ENCODE measurements at regions not wholly inside any gene's neighbourhood (a gene's known extent, or its start where the extent isn't known, plus 50 kb on each side); places are given as distances from the start of the nearest gene placed in this dataset.

DNA sequence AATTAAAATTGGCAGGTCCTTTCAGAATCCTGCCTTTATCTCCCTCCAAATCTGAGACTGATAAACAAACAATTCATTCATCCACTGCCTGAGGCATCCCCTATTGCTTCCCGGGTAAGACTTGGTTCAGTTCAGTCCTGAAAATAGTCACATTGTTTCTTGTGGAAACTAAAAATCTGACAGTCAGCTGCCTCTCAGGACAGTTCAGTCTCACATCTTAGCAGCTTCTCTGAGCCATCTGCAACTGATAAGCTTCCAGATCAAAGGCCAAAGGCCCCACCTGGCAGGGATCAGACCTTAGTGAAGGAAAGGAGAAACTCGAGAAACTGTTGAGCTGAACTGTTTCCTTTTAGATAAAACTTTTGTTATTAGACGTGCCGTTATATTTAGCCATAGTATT lies 264.5 kb downstream of the IL15 start:
- Histone ChIP-seq H3K36me3 (ENCODE audit: insufficient read depth, low read length) (no peaks in the 10 kb centered on the region), H3K27me3 (ENCODE audit: control insufficient read depth in 1 of 2, insufficient read depth in 2 of 2, low read length in 2 of 2) (no peaks in the 10 kb centered on the region), H3K4me3 (ENCODE audit: low read length) (no peak overlapping the region), H3K27ac (ENCODE audit: low read depth in 1 of 2, low read length in 2 of 2) (no peak overlapping the region), H3K4me1 (ENCODE audit: insufficient read depth, low read length) (no peaks in the 10 kb centered on the region), H3K9me3 (ENCODE audit: control insufficient read depth in 1 of 2, insufficient read depth in 1 of 2, low read length in 2 of 2) (no peaks in the 10 kb centered on the region)
- H3K27me3 Mint-ChIP-seq, result no peaks in the 10 kb centered on the region
- POLR2A ChIA-PET, result no interaction called here
- H3K36me3 Mint-ChIP-seq (ENCODE audit: low read depth), result no peaks in the 10 kb centered on the region
- ATAC-seq (ENCODE audit: poor library complexity) (no peak), DNase-seq (no peak)
- H3K9me3 Mint-ChIP-seq, result no peaks in the 10 kb centered on the region
- intact Hi-C loops (cut with DNase I, micrococcal nuclease), result no loop called here
- no peak overlapping the region for H3K27ac Mint-ChIP-seq
- TF ChIP-seq, protein P1, sequence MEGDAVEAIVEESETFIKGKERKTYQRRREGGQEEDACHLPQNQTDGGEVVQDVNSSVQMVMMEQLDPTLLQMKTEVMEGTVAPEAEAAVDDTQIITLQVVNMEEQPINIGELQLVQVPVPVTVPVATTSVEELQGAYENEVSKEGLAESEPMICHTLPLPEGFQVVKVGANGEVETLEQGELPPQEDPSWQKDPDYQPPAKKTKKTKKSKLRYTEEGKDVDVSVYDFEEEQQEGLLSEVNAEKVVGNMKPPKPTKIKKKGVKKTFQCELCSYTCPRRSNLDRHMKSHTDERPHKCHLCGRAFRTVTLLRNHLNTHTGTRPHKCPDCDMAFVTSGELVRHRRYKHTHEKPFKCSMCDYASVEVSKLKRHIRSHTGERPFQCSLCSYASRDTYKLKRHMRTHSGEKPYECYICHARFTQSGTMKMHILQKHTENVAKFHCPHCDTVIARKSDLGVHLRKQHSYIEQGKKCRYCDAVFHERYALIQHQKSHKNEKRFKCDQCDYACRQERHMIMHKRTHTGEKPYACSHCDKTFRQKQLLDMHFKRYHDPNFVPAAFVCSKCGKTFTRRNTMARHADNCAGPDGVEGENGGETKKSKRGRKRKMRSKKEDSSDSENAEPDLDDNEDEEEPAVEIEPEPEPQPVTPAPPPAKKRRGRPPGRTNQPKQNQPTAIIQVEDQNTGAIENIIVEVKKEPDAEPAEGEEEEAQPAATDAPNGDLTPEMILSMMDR (IDR thresholded peaks at IDR 0.05), result no peak
- no peaks in the 10 kb centered on the region for H3K4me1 Mint-ChIP-seq (ENCODE audit: low read depth)
- H3K4me3 Mint-ChIP-seq, result no peak overlapping the region
- CTCF ChIA-PET, result no interaction called here

DNA sequence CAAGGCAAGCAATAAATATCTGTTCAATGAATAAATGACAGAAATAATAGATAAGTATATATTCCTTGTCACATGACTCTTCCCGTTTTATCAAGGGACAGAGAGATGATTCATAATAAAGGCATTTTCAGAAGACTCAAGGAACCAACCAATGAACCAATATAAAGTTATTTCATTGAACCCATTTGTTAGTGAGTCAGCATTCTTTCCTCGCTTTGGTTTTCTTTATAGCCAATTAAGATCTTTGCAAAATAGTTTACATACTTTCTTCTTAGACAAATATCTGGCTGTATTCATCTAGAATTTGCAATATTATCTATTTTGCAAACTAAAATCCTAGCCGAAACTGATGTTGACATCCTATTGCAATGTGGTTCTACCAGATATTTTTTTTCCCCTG lies 269.4 kb downstream of the IL15 start:
- H3K4me1 ChIP-seq (ENCODE audit: insufficient read depth, low read length), result no peaks in the 10 kb centered on the region
- no peaks in the 10 kb centered on the region for H3K36me3 ChIP-seq (ENCODE audit: insufficient read depth, low read length)
- no peaks in the 10 kb centered on the region for H3K9me3 ChIP-seq (ENCODE audit: control insufficient read depth in 1 of 2, insufficient read depth in 1 of 2, low read length in 2 of 2)
- ATAC-seq (ENCODE audit: poor library complexity) (no peak), DNase-seq (no peak)
- no peak overlapping the region for H3K27ac Mint-ChIP-seq
- H3K4me3 Mint-ChIP-seq, result no peak overlapping the region
- H3K27me3 Mint-ChIP-seq, result no peaks in the 10 kb centered on the region
- no peaks in the 10 kb centered on the region for H3K27me3 ChIP-seq (ENCODE audit: control insufficient read depth in 1 of 2, insufficient read depth in 2 of 2, low read length in 2 of 2)
- H3K27ac ChIP-seq (ENCODE audit: low read depth in 1 of 2, low read length in 2 of 2), result no peak overlapping the region
- no peaks in the 10 kb centered on the region for H3K4me1 Mint-ChIP-seq (ENCODE audit: low read depth)
- no peaks in the 10 kb centered on the region for H3K36me3 Mint-ChIP-seq (ENCODE audit: low read depth)
- no peaks in the 10 kb centered on the region for H3K9me3 Mint-ChIP-seq
- intact Hi-C loops (cut with DNase I, micrococcal nuclease), result no loop called here
- ChIA-PET POLR2A (no interaction called here), CTCF (no interaction called here)
- TF ChIP-seq, protein P1 (IDR thresholded peaks at IDR 0.05), result no peak
- H3K4me3 ChIP-seq (ENCODE audit: low read length), result no peak overlapping the region

DNA sequence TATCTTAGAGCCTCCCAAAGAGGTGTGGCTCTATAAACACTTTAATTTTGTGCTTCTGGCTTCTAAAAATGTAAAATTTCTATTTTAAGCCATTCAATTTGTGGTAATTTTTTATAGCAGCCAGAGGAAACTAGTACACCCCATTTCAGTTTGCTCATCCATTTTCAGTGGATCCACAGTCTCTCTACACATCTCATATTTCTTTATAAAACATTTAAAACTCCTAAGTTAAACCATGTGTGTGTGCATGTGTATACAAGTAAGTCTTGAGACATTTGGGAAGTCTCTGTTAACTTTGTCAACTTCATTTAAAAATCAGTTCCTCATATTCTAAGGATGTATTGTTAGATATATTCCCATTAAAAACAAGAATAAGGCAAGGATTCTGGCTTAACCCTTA lies 273.2 kb downstream of the IL15 start:
- H3K4me1 Mint-ChIP-seq (ENCODE audit: low read depth), result no peaks in the 10 kb centered on the region
- Histone ChIP-seq H3K36me3 (ENCODE audit: insufficient read depth, low read length) (no peaks in the 10 kb centered on the region), H3K4me1 (ENCODE audit: insufficient read depth, low read length) (no peaks in the 10 kb centered on the region), H3K27me3 (ENCODE audit: control insufficient read depth in 1 of 2, insufficient read depth in 2 of 2, low read length in 2 of 2) (no peaks in the 10 kb centered on the region), H3K9me3 (ENCODE audit: control insufficient read depth in 1 of 2, insufficient read depth in 1 of 2, low read length in 2 of 2) (no peaks in the 10 kb centered on the region), H3K27ac (ENCODE audit: low read depth in 1 of 2, low read length in 2 of 2) (no peak overlapping the region), H3K4me3 (ENCODE audit: low read length) (no peak overlapping the region)
- ChIA-PET CTCF (no interaction called here), POLR2A (no interaction called here)
- intact Hi-C loops (cut with DNase I, micrococcal nuclease), result no loop called here
- H3K4me3 Mint-ChIP-seq, result no peak overlapping the region
- H3K36me3 Mint-ChIP-seq (ENCODE audit: low read depth), result no peaks in the 10 kb centered on the region
- no peaks in the 10 kb centered on the region for H3K9me3 Mint-ChIP-seq
- ATAC-seq (ENCODE audit: poor library complexity) (no peak), DNase-seq (no peak)
- peaks cover 7% of the 10 kb centered on the region for H3K27me3 Mint-ChIP-seq
- H3K27ac Mint-ChIP-seq, result no peak overlapping the region
- TF ChIP-seq, protein P1 (IDR thresholded peaks at IDR 0.05), result no peak
